GM21825 (cell line): ENCODE measurements at regions not wholly inside any gene's neighbourhood (a gene's known extent, or its start where the extent isn't known, plus 50 kb on each side); places are given as distances from the start of the nearest gene placed in this dataset.
A peak's percentile ranks its signal among the peaks of the same experiment; 100 is the strongest.
"Not testable (repeated sequence)": the region's sequence is repeated elsewhere in the genome, so short reads cannot be mapped to it uniquely, and the experiment has no call there.

Experiments
- ATAC-seq: cut with Tn5 transposase; IDR thresholded peaks from one replicate; pipeline ENCODE4 v1.9.1; 2021; ENCODE audit warnings: mild to moderate bottlenecking, moderate library complexity; ENCODE audit not compliant: unreplicated experiment

DNA sequence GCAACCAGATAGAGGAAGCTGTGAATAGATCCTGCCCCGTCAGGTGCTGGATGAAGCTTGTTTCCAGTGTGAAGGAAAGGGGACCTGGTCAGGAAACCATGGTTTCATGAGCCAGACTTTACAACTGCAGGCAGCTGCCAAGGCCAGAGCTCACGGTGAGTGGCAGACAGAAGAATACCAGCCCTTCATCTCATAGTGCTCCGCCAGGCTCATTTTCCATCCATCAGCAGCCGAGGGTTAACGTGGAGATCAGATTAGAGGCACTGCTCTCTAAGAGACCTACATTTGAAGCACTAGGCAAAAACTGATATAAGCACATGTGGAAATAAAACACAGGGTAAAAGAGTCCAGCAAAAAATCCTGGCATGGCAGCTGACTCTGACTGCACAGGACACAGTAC, 172.4 kb downstream of the CD24 start:
- ATAC-seq = no peak

GRCh38 chr6:106801256-106801655, 171.9 kb downstream of the QRSL1 start:
- ATAC-seq = no peak

GRCh38 chr6:106800379-106800778, 171.0 kb downstream of the QRSL1 start:
- no peak for ATAC-seq

- peak; percentile 89 for ATAC-seq
These were observed 169.9 kb downstream of the QRSL1 start for GRCh38 chr6:106799031-106799894.

GRCh38 chr6:106797186-106797585, 167.8 kb downstream of the QRSL1 start:
- ATAC-seq = no peak

DNA sequence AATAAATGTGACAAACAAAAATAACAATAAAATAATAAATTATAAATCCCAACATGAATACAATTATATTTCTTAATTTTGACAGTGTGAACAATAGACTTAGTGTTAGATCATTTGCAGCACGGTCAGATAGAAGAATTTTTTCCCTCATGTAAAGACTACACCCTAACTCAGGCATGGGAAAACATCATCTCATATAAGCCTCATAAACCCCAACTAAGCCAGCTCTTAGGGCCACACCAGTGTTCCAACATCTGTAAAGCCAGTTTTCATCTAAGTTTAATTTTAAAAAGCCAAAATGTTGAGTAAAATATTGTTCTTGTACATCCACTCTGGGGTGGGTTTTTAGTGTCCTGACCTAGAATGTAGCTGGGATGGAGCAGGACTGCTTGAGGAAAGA, 167.4 kb downstream of the QRSL1 start:
- no peak for ATAC-seq

DNA sequence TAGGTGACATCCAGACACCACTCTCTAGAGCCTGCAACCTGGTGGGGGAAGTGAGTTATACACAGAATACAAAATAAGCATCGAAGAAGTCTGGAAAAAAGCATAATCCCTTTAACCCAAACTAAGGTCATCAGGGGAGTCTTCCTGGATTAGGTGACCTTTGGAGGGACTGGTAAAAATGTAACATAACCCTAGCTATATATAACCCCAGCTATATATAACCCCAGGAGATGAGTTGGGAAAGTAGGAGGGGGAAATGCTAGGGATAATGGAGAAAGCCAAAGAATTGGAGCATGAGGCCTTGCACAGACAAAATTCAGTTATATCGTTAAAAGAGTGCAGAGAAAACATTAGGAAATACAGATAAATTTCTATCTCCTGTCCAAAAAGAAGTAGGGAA, 164.8 kb downstream of the QRSL1 start:
- no peak for ATAC-seq

DNA sequence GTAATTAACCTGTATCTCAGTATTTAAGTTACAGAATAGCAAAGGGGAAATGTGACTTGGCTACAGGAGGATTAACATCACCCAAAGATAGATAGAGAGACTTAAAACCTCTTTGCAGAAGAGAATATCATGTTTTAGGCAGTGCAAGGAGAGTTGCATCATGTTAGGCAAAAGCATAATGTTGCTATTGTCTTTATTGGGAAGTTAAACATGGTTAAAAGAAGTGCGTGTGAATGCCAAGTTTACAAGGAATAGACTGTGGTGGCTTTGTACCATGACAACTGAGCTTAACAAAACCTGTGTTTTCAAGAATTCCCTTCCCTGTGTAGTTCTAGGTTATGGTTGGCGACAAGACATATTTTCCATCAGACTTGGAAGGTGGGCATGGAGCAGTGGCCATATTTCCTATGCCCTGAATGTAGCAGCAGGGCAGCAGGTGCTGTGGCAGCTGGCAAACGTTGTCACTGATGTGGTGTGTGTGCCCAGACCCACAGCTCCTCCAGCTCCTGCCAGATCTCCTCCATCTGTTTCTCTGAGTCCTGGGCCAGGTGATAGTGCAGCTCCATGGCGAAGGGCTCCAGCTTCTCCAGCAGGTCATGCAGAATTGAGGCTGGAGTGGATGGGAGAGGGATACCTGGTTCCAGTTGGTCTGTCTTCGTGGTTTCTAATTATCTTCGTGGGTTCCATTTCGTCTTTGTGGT, 163.3 kb downstream of the QRSL1 start:
- no peak for ATAC-seq

- ATAC-seq = no peak
These were observed 161.6 kb downstream of the QRSL1 start for GRCh38 chr6:106790935-106791334.

- no peak for ATAC-seq
These were observed 160.9 kb downstream of the QRSL1 start for GRCh38 chr6:106790149-106790770.

GRCh38 chr6:106789428-106790148, 160.2 kb downstream of the QRSL1 start:
- no peak for ATAC-seq

DNA sequence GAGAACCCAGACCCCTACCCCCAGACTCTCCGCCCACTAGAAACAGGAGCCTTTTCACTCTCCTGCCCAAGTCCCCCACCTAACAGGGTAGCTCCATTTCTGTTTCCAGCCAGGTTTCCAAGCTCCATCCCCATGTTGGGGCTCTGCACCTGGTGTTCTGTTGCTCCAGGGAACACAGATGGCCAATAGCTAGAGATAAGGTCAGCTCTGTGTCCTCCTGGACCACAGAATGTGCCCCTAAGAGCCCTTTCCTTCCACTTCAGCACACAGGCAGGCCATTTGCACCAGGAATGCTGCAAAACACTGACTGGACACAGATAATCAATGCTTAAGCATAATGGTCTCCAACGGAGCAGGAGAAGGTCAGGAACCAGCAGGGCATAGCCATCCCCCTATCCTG, 159.4 kb downstream of the QRSL1 start:
- ATAC-seq = no peak

DNA sequence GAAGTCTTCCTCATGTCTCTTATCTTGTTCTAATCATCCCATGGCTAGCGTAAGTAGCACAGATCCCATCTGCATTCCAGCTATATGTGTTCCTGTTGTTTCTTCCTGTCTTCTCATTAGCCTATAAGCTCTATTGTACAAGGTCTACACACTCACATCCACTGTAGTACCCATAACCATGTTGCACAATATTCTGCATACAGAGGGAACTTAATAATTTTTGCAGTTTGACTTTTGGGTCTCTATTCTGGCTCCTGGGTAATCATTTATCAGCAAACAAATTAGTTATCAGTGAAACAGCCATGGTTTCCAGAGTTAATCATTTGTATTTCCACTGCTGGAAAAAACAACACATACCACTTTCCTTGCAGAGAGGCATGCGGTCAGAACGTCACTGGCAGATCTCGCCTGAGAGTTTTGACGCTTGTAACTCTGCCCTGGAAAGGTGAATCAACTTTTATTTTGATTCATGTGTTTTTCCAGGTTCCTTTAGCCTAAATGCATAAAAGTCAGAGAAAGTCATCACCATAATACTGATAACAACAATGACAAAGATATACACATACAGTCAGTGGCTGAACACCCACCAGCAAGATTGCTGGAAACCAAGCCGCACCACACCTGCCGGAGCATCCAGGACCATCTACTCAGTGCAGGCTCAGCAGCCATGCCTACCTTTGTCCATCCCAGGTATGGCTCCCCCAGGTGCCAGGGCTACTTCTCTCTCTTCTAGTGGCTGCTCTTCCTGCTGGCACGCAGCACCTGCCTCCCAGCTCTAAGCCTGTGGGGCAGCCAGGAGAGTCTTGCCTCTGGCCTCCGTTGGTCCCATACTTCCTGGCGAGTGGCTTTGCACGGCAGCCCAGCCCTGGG, 158.2 kb downstream of the QRSL1 start:
- ATAC-seq = no peak

- ATAC-seq = no peak
These were observed 155.9 kb downstream of the QRSL1 start for GRCh38 chr6:106785298-106785697.

- no peak for ATAC-seq
These were observed 154.5 kb downstream of the QRSL1 start for GRCh38 chr6:106783640-106784566.

GRCh38 chr6:106782536-106783285, 153.3 kb downstream of the QRSL1 start:
- ATAC-seq = no peak

GRCh38 chr6:106779552-106779951, 150.2 kb downstream of the QRSL1 start:
- not testable (repeated sequence) for ATAC-seq

- ATAC-seq = no peak
These were observed 149.6 kb downstream of the QRSL1 start for GRCh38 chr6:106778943-106779342.
